ENCODE measurements at regions not wholly inside any gene's neighbourhood (a gene's known extent, or its start where the extent isn't known, plus 50 kb on each side); places are given as distances from the start of the nearest gene placed in this dataset.

GRCh38 chr12:39186744-39187143, 256.2 kb downstream of the KIF21A start:
- TF ChIP-seq CTCF (conservative IDR thresholded peaks at IDR 0.05) (no peak), EZH2 (IDR thresholded peaks at IDR 0.05; ENCODE audit: low read depth) (no peak)
